ENCODE measurements at regions not wholly inside any gene's neighbourhood (a gene's known extent, or its start where the extent isn't known, plus 50 kb on each side); places are given as distances from the start of the nearest gene placed in this dataset.

DNA sequence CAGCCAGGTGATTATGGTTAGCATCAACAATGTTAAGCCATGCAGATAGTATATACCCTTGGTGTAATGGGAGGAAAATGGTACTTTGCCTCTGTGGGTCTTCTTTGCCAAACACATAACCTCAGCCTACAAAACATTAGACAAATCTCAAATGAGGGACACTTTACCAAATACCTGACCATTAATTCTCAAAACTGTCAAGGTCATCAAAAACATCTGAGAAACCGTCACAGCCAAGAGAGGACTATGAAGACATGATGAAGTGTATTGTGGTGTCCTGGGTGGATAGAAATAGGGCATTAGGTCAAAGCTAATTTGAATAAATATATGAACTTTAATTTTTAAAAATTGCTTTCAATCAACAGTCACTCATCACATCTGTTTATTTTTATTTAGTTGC lies 1036.1 kb downstream of the AGBL1 start:
- no peaks in the 10 kb centered on the region for H3K9me3 ChIP-seq (ENCODE audit: insufficient read depth in 2 of 2, low read depth in 1 of 2, low read length in 1 of 2)
- H2BK120ac ChIP-seq (replicated peaks; ENCODE audit: low read depth, low read length): no peak overlapping the region
- no peak overlapping the region for H2BK15ac ChIP-seq (ENCODE audit: low read length)
- H2AFZ ChIP-seq (ENCODE audit: low read length): no peak overlapping the region
- no peak overlapping the region for H3K23ac ChIP-seq (ENCODE audit: insufficient read length)
- no peak overlapping the region for H4K91ac ChIP-seq (replicated peaks; ENCODE audit: insufficient read length, low read length)
- H3K27ac ChIP-seq (ENCODE audit: low read depth, low read length): no peak overlapping the region
- 92% methylated on average over 1 of the region's 1 CpG; no CpG with 5 or more reads in 1 of the 2 experiments for WGBS, 2 experiments (ENCODE audit: extremely low coverage in 1 of 2, insufficient coverage in 1 of 2, insufficient read length in 1 of 2, insufficient replicate concordance in 2 of 2, low coverage in 1 of 2, low lambda C conversion rate in 2 of 2, missing lambda C conversion rate in 1 of 2)
- FAIRE-seq: no peak
- no peak overlapping the region for H3K56ac ChIP-seq (replicated peaks; ENCODE audit: insufficient read length, low read depth, low read length)
- no peak overlapping the region for H3K4me2 ChIP-seq (ENCODE audit: insufficient read depth in 1 of 2, low read depth in 2 of 2, low read length in 2 of 2)
- H4K5ac ChIP-seq (ENCODE audit: insufficient read length, low read depth, low read length): no peak overlapping the region
- H3K9ac ChIP-seq (replicated peaks in 1 of 4; ENCODE audit: extremely low read depth in 1 of 4, low read depth in 3 of 4, low read length in 3 of 4): no peak overlapping the region
- no peak for DNase-seq (ENCODE audit: low read depth in 1 of 2, low spot score in 2 of 2)
- H4K20me1 ChIP-seq (replicated peaks in 1 of 2; ENCODE audit: control insufficient read depth in 1 of 2, insufficient read depth in 2 of 2, low read length in 2 of 2): no peaks in the 10 kb centered on the region
- no peaks in the 10 kb centered on the region for H3K27me3 ChIP-seq (replicated peaks in 1 of 4; ENCODE audit: control insufficient read depth in 3 of 4, extremely low read depth in 1 of 4, insufficient read depth in 3 of 4, low read length in 3 of 4)
- H2BK5ac ChIP-seq (ENCODE audit: low read depth, low read length): no peak overlapping the region
- no peaks in the 10 kb centered on the region for H3K36me3 ChIP-seq (ENCODE audit: control insufficient read depth in 2 of 4, insufficient read depth in 4 of 4, low read length in 3 of 4)
- no peaks in the 10 kb centered on the region for H3K79me2 ChIP-seq (ENCODE audit: control insufficient read depth in 1 of 2, insufficient read depth in 2 of 2, low read length in 2 of 2)
- H3K23me2 ChIP-seq (ENCODE audit: low read depth, low read length): no peaks in the 10 kb centered on the region
- no peak overlapping the region for H2AK5ac ChIP-seq (ENCODE audit: low read depth, low read length)
- no peak overlapping the region for H3K4me3 ChIP-seq (ENCODE audit: extremely low read depth in 1 of 4, insufficient read depth in 2 of 4, low read depth in 3 of 4, low read length in 4 of 4)
- no peak overlapping the region for H2BK20ac ChIP-seq (ENCODE audit: low read length)
- H4K8ac ChIP-seq (ENCODE audit: extremely low read depth, insufficient read depth, low read length): no peak overlapping the region
- no peak overlapping the region for H3K14ac ChIP-seq (ENCODE audit: insufficient read length)
- no peak overlapping the region for H2BK12ac ChIP-seq (ENCODE audit: low read depth, low read length)
- no peaks in the 10 kb centered on the region for H3K4me1 ChIP-seq (replicated peaks in 1 of 4; ENCODE audit: control insufficient read depth in 3 of 4, insufficient read depth in 4 of 4, low read length in 3 of 4)
- H3K4ac ChIP-seq (replicated peaks; ENCODE audit: insufficient read length, low read depth, low read length): no peak overlapping the region
- ChIA-PET CTCF (ENCODE audit: partially characterized antibody) (no interaction called here), POLR2A (ENCODE audit: partially characterized antibody) (no interaction called here)
- H3K79me1 ChIP-seq (ENCODE audit: low read depth, low read length): no peaks in the 10 kb centered on the region
- H3K18ac ChIP-seq (ENCODE audit: extremely low read depth, low read length): no peak overlapping the region
- TF ChIP-seq JUND (IDR thresholded peaks at IDR 0.05; ENCODE audit: low read length): no peak
- no peak for TF ChIP-seq NRF1 (IDR thresholded peaks at IDR 0.05; ENCODE audit: low read depth, low read length)
- TF ChIP-seq CTBP2 (IDR thresholded peaks at IDR 0.05; ENCODE audit: borderline replicate concordance, insufficient read depth, insufficient read length, low read length): no peak
- TF ChIP-seq KDM4A (IDR thresholded peaks at IDR 0.05; ENCODE audit: low read depth, low read length, severe bottlenecking): no peak
